GM23248 (cell line): ENCODE measurements at regions not wholly inside any gene's neighbourhood (a gene's known extent, or its start where the extent isn't known, plus 50 kb on each side); places are given as distances from the start of the nearest gene placed in this dataset.

Experiments
- EZH2 ChIP-seq: fragments of 200-600 bp; sonication (generic); IDR thresholded peaks from 2 replicates; pipeline ENCODE4 v1.6.1; 2018; ENCODE audit warnings: antibody characterized with exemption, mild to moderate bottlenecking; ENCODE audit not compliant: insufficient read depth, poor library complexity, severe bottlenecking
- EZH2phosphoT487 ChIP-seq: fragments of 200-600 bp; sonication (generic); IDR thresholded peaks from 2 replicates; pipeline ENCODE4 v1.6.1; 2018; ENCODE audit warnings: antibody characterized with exemption, moderate library complexity, mild to moderate bottlenecking, low read depth; ENCODE audit not compliant: insufficient read depth

DNA sequence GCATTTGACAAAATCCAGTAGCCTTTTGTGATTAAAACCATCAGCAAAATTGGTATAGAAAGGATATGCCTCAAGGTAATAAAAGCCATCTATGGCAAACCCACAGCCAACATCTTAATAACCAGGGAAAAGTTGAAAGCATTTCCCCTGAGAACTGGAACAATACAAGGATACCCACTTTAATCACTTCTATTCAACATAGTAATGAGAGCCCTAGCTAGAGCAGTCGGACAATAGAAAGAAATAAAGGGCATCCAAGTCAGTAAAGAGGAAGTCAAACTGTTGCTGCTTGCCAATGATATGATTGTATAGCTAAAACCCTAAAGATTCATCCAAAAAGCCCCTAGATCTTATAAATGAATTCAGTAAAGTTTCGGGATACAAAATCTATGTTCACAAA, 1510.3 kb downstream of the PCDH9 start:
- TF ChIP-seq EZH2 = no peak
- TF ChIP-seq EZH2phosphoT487 = no peak
